SK-N-SH (cell line): ENCODE measurements at regions not wholly inside any gene's neighbourhood (a gene's known extent, or its start where the extent isn't known, plus 50 kb on each side); places are given as distances from the start of the nearest gene placed in this dataset.

Experiments
- CTCF ChIP-seq: fragments of 200-600 bp; sonication (generic); IDR thresholded peaks from 2 replicates; pipeline ENCODE4 v1.6.1; 2017; ENCODE audit warnings: antibody characterized with exemption, mild to moderate bottlenecking, moderate library complexity
- EP300 ChIP-seq, 2 experiments: IDR thresholded peaks; 2 replicates each; pipeline versions ENCODE4 v1.4.0 to v1.6.1; 2012; ENCODE audit warnings: borderline replicate concordance in 1 of 2, low read depth in 1 of 2, low read length in 1 of 2
- GABPA ChIP-seq: IDR thresholded peaks from 2 replicates; pipeline ENCODE4 v1.4.0; 2012; ENCODE audit warnings: low read depth, mild to moderate bottlenecking
- JUND ChIP-seq: IDR thresholded peaks from 2 replicates; pipeline ENCODE4 v1.4.0; 2012
- MAX ChIP-seq: IDR thresholded peaks from 2 replicates; pipeline ENCODE4 v1.4.0; 2012; ENCODE audit warnings: low read depth
- MXI1 ChIP-seq: IDR thresholded peaks from 2 replicates; pipeline ENCODE4 v1.6.1; 2012; ENCODE audit warnings: mild to moderate bottlenecking, low read depth, low read length, improper control_type of control experiment
- POLR2AphosphoS5 ChIP-seq: IDR thresholded peaks from 2 replicates; pipeline ENCODE4 v1.6.1; 2012; ENCODE audit warnings: low read depth, low read length
- SIN3A ChIP-seq: IDR thresholded peaks from 2 replicates; pipeline ENCODE4 v1.6.1; 2012; ENCODE audit warnings: low read depth, mild to moderate bottlenecking, low read length, moderate library complexity, borderline replicate concordance
- SMC3 ChIP-seq: IDR thresholded peaks from 2 replicates; pipeline ENCODE4 v1.6.1; 2012; ENCODE audit warnings: low read depth, low read length, improper control_type of control experiment
- ZBTB33 ChIP-seq: IDR thresholded peaks from 2 replicates; pipeline ENCODE4 v1.4.0; 2012; ENCODE audit warnings: low read depth, borderline replicate concordance

- TF ChIP-seq CTCF (no peak), GABPA (no peak), ZBTB33 (no peak), EP300 (IDR thresholded peaks at IDR 0.05; ENCODE audit: borderline replicate concordance in 1 of 2, low read depth in 1 of 2, low read length in 1 of 2) (no peak), SIN3A (no peak), JUND (no peak), SMC3 (no peak), POLR2AphosphoS5 (no peak), MXI1 (no peak), MAX (no peak)
These were observed 125.1 kb upstream of the FRG1 start for GRCh38 chr4:189815404-189816192.
